Body of pancreas (tissue), 4 donors: ENCODE measurements at regions not wholly inside any gene's neighbourhood (a gene's known extent, or its start where the extent isn't known, plus 50 kb on each side); places are given as distances from the start of the nearest gene placed in this dataset.

ENCODE experiments used
- POLR2A ChIP-seq, 3 donors: fragments of 450-650 bp; IDR thresholded peaks; one replicate each; pipeline ENCODE4 v1.6.1; 2016; ENCODE audit warnings: antibody characterized with exemption in 3 of 3, mild to moderate bottlenecking in 2 of 3
- TF ChIP-seq, protein P1 (sequence below), 7 experiments: fragments of 450-650 bp in 4 of 7; fragments of 200-600 bp in 3 of 7; sonication (generic) in 3 of 7; IDR thresholded peaks; one replicate each; pipeline ENCODE4 v1.5.1; 2016 to 2019; ENCODE audit warnings: antibody characterized with exemption in 7 of 7

DNA sequence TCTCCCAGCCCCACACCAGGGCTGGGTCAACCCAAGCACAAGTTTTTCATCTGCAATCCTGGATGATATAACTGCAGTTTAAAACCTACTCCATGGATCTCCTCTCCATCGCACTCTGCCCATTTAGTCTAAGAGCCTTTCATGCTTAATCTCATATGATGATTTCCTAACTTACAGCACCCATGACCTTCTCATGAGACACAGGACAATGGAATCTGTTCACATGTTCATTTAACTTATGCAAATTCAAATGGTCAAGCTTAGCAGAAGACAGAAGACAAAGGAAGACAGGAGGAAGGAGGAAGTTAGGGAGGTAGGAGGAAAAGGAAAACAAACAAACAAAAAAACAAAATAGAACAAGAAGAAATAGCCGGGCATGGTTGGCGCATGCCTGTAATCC, 64.6 kb upstream of the PNMA1 start:
- TF ChIP-seq, protein P1, sequence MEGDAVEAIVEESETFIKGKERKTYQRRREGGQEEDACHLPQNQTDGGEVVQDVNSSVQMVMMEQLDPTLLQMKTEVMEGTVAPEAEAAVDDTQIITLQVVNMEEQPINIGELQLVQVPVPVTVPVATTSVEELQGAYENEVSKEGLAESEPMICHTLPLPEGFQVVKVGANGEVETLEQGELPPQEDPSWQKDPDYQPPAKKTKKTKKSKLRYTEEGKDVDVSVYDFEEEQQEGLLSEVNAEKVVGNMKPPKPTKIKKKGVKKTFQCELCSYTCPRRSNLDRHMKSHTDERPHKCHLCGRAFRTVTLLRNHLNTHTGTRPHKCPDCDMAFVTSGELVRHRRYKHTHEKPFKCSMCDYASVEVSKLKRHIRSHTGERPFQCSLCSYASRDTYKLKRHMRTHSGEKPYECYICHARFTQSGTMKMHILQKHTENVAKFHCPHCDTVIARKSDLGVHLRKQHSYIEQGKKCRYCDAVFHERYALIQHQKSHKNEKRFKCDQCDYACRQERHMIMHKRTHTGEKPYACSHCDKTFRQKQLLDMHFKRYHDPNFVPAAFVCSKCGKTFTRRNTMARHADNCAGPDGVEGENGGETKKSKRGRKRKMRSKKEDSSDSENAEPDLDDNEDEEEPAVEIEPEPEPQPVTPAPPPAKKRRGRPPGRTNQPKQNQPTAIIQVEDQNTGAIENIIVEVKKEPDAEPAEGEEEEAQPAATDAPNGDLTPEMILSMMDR (IDR thresholded peaks at IDR 0.05), result no peak
- TF ChIP-seq POLR2A (IDR thresholded peaks at IDR 0.05), result no peak
